TTC549 (cell line): ENCODE measurements at regions not wholly inside any gene's neighbourhood (a gene's known extent, or its start where the extent isn't known, plus 50 kb on each side); places are given as distances from the start of the nearest gene placed in this dataset.
"Not testable (repeated sequence)": the region's sequence is repeated elsewhere in the genome, so short reads cannot be mapped to it uniquely, and the experiment has no call there.

Experiments used
- FAIRE-seq: peaks from 2 replicates; lab custom pipeline; 2012; peaks lifted over from hg19 to GRCh38; lab: Jason Lieb, UNC

- FAIRE-seq = not testable (repeated sequence)
Measured at GRCh38 chr4:33953848-33954247, 2290.5 kb downstream of the ARAP2 start.

- no peak for FAIRE-seq
Measured at GRCh38 chr4:33954759-33955158, 2289.6 kb downstream of the ARAP2 start.

- FAIRE-seq = no peak
Measured at GRCh38 chr4:33959519-33959918, 2284.8 kb downstream of the ARAP2 start.

GRCh38 chr4:33961761-33962160, 2282.6 kb downstream of the ARAP2 start:
- FAIRE-seq = no peak

- FAIRE-seq = no peak
Measured at GRCh38 chr4:33966808-33967207, 2277.5 kb downstream of the ARAP2 start.

- FAIRE-seq = no peak
Measured at GRCh38 chr4:33974270-33974669, 2270.0 kb downstream of the ARAP2 start.

GRCh38 chr4:33975995-33976394, 2268.3 kb downstream of the ARAP2 start:
- no peak for FAIRE-seq

- not testable (repeated sequence) for FAIRE-seq
Measured at GRCh38 chr4:33979781-33980180, 2264.5 kb downstream of the ARAP2 start.

- FAIRE-seq = no peak
Measured at GRCh38 chr4:33980361-33980760, 2264.0 kb downstream of the ARAP2 start.

- no peak for FAIRE-seq
Measured at GRCh38 chr4:33989820-33990443, 2254.4 kb downstream of the ARAP2 start.

GRCh38 chr4:33996075-33996718, 2248.1 kb downstream of the ARAP2 start:
- FAIRE-seq = no peak

- no peak for FAIRE-seq
Measured at GRCh38 chr4:33998291-33998690, 2246.0 kb downstream of the ARAP2 start.

- FAIRE-seq = no peak
Measured at GRCh38 chr4:34000356-34000755, 2244.0 kb downstream of the ARAP2 start.

GRCh38 chr4:34006540-34006939, 2237.8 kb downstream of the ARAP2 start:
- not testable (repeated sequence) for FAIRE-seq

GRCh38 chr4:34009951-34010350, 2234.4 kb downstream of the ARAP2 start:
- FAIRE-seq = no peak

GRCh38 chr4:34010751-34011519, 2233.4 kb downstream of the ARAP2 start:
- FAIRE-seq = no peak

GRCh38 chr4:34035225-34035624, 2209.1 kb downstream of the ARAP2 start:
- no peak for FAIRE-seq

GRCh38 chr4:34037280-34037679, 2207.0 kb downstream of the ARAP2 start:
- no peak for FAIRE-seq

- FAIRE-seq = no peak
Measured at GRCh38 chr4:34039766-34040165, 2204.5 kb downstream of the ARAP2 start.

- no peak for FAIRE-seq
Measured at GRCh38 chr4:34043131-34043530, 2201.2 kb downstream of the ARAP2 start.

- FAIRE-seq = no peak
Measured at GRCh38 chr4:34046580-34046979, 2197.7 kb downstream of the ARAP2 start.

GRCh38 chr4:34047363-34047762, 2197.0 kb downstream of the ARAP2 start:
- no peak for FAIRE-seq

GRCh38 chr4:34066126-34066525, 2178.2 kb downstream of the ARAP2 start:
- no peak for FAIRE-seq
